Stomach (tissue), 8 donors: ENCODE measurements at regions not wholly inside any gene's neighbourhood (a gene's known extent, or its start where the extent isn't known, plus 50 kb on each side); places are given as distances from the start of the nearest gene placed in this dataset.
A peak's percentile ranks its signal among the peaks of the same experiment; 100 is the strongest.

ENCODE experiments used
- DNase-seq, 2 donors: peaks; one replicate each; pipeline versions ENCODE4 v3.0.0 to v3.0.0-alpha.2; 2013 to 2019
- H3K27ac ChIP-seq, 5 donors: fragments of 200-600 bp in 4 of 5; sonication (generic) in 4 of 5; one replicate each; pipeline ENCODE4 v1.5.1; 2013 to 2019; ENCODE audit warnings: mild to moderate bottlenecking in 1 of 5, moderate library complexity in 1 of 5
- H3K27me3 ChIP-seq, 3 donors: fragments of 200-600 bp; sonication (generic); one replicate each; pipeline ENCODE4 v1.5.1; 2017 to 2019; ENCODE audit warnings: mixed run types in 1 of 3
- H3K36me3 ChIP-seq, 4 donors: fragments of 200-600 bp; sonication (generic); 1 replicate in 3 of 4; 2 replicates in 1 of 4; pipeline ENCODE4 v1.5.1; 2016 to 2019
- H3K4me1 ChIP-seq, 4 donors: fragments of 200-600 bp; sonication (generic); one replicate each; pipeline ENCODE4 v1.5.1; 2016 to 2019
- H3K4me3 ChIP-seq, 4 donors: fragments of 200-600 bp; sonication (generic) in 3 of 4; one replicate each; pipeline ENCODE4 v1.5.1; 2016 to 2019; ENCODE audit warnings: mild to moderate bottlenecking in 1 of 4
- H3K9me3 ChIP-seq, 4 donors: fragments of 200-600 bp; sonication (generic); one replicate each; pipeline ENCODE4 v1.5.1; 2016 to 2019
- EP300 ChIP-seq: sonication (generic); formaldehyde crosslinking; IDR thresholded peaks from one replicate; pipeline ENCODE4 v1.6.1; 2017; ENCODE audit warnings: antibody characterized with exemption
- POLR2A ChIP-seq, 4 donors: fragments of 450-650 bp; IDR thresholded peaks; one replicate each; pipeline ENCODE4 v1.6.1; 2016; ENCODE audit warnings: antibody characterized with exemption in 4 of 4, control low read depth in 2 of 4, mild to moderate bottlenecking in 1 of 4, moderate library complexity in 1 of 4
- POLR2AphosphoS5 ChIP-seq, 3 donors: sonication (generic); formaldehyde crosslinking; IDR thresholded peaks; one replicate each; pipeline ENCODE4 v1.6.1; 2016; ENCODE audit warnings: antibody characterized with exemption in 3 of 3
- WGBS, 5 donors: extraction: QIAGEN DNeasy Blood & Tissue Kit in 3 of 5; methylation state at CpG; one replicate each; pipeline versions ENCODE4 v1.1.5 to v1.1.7; 2013 to 2018; 5-methylcytosine and 5-hydroxymethylcytosine counted together
- intact Hi-C: fragments of 100-400 bp; cut with DNase I; formaldehyde crosslinking; loops from one replicate; pipeline ENCODE4 v1.15.1; 2023; ENCODE audit warnings: low total_unique reads
- TF ChIP-seq, protein P1 (sequence below), 7 experiments: fragments of 450-650 bp in 4 of 7; fragments of 200-600 bp in 3 of 7; sonication (generic) in 3 of 7; IDR thresholded peaks; one replicate each; pipeline ENCODE4 v1.5.1; 2016 to 2019; ENCODE audit warnings: antibody characterized with exemption in 7 of 7, control low read depth in 2 of 7, mild to moderate bottlenecking in 1 of 7
- donor health status: healthy with polysubstance abuse.
- donor health status: Bipolar disorder and iron deficiency.
- donor health status: healthy.

DNA sequence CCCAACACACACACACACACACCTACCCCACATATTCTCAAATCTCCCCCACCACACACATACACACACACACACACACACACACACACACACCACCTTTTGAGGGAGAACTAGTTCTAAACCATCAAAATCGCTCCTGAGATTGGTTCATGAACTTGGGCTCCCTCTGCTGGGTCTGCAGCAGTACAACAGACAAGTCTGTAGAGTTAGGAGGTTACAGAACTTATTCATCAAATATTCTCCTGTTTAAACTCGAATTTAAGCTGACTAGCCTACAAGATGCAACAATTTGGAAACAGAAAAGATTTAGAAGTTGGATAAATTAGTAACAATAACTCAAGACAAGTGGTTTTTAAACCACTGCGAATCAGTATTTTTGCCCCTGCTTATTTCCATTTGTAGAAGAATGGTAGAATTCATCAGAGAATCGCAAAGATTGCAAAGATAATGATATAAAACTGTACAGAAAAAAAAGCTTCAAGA is 136.4 kb upstream of the USP15 start:
- H3K4me3 ChIP-seq: no peak overlapping the region
- DNase-seq: peak; percentile 31 to 80
- peaks cover 0 to 8% (median 3%) of the 10 kb centered on the region in 4 donors for H3K4me1 ChIP-seq
- H3K27ac ChIP-seq: no peak overlapping the region
- H3K9me3 ChIP-seq: no peaks in the 10 kb centered on the region
- TF ChIP-seq, protein P1, sequence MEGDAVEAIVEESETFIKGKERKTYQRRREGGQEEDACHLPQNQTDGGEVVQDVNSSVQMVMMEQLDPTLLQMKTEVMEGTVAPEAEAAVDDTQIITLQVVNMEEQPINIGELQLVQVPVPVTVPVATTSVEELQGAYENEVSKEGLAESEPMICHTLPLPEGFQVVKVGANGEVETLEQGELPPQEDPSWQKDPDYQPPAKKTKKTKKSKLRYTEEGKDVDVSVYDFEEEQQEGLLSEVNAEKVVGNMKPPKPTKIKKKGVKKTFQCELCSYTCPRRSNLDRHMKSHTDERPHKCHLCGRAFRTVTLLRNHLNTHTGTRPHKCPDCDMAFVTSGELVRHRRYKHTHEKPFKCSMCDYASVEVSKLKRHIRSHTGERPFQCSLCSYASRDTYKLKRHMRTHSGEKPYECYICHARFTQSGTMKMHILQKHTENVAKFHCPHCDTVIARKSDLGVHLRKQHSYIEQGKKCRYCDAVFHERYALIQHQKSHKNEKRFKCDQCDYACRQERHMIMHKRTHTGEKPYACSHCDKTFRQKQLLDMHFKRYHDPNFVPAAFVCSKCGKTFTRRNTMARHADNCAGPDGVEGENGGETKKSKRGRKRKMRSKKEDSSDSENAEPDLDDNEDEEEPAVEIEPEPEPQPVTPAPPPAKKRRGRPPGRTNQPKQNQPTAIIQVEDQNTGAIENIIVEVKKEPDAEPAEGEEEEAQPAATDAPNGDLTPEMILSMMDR (IDR thresholded peaks at IDR 0.05): peak in 5 of 7 experiments; percentile 31 to 55 (median 43)
- TF ChIP-seq EP300 (no peak), POLR2AphosphoS5 (IDR thresholded peaks at IDR 0.05) (no peak), POLR2A (IDR thresholded peaks at IDR 0.05) (no peak)
- intact Hi-C loops: no loop called here
- no peaks in the 10 kb centered on the region for H3K36me3 ChIP-seq
- 26 to 29% (median 27%) methylated on average over 4 of the region's 4 CpGs for WGBS, 5 donors
- H3K27me3 ChIP-seq: no peaks in the 10 kb centered on the region

DNA sequence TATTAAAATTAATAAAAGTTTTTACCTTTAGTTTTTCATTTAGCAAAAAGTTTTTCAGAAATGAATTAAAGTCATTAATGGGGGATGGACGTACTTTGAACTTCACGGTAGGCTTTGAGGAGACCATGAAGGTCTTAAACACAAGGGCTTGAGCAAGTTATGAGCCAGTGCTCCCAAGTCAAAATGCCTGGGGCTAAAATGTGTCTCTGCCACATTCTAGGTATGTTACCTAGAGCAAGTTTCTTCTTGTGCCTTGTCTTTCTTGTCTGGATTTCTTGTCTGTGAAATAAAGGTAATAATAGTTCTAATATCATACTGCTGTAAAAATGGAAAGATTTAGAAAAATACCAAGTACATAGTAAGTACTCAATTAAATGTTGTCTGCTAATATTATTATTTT is 132.7 kb upstream of the USP15 start:
- Histone ChIP-seq H3K4me1 (peaks cover 0 to 10% (median 3%) of the 10 kb centered on the region in 4 donors), H3K9me3 (no peaks in the 10 kb centered on the region), H3K4me3 (no peak overlapping the region), H3K36me3 (no peaks in the 10 kb centered on the region), H3K27me3 (no peaks in the 10 kb centered on the region), H3K27ac (no peak overlapping the region)
- 90 to 97% (median 95%) methylated on average over 2 of the region's 2 CpGs for WGBS, 5 donors
- intact Hi-C loops: no loop called here
- TF ChIP-seq, protein P1 (IDR thresholded peaks at IDR 0.05): no peak
- TF ChIP-seq POLR2A (IDR thresholded peaks at IDR 0.05): no peak
- no peak for DNase-seq

DNA sequence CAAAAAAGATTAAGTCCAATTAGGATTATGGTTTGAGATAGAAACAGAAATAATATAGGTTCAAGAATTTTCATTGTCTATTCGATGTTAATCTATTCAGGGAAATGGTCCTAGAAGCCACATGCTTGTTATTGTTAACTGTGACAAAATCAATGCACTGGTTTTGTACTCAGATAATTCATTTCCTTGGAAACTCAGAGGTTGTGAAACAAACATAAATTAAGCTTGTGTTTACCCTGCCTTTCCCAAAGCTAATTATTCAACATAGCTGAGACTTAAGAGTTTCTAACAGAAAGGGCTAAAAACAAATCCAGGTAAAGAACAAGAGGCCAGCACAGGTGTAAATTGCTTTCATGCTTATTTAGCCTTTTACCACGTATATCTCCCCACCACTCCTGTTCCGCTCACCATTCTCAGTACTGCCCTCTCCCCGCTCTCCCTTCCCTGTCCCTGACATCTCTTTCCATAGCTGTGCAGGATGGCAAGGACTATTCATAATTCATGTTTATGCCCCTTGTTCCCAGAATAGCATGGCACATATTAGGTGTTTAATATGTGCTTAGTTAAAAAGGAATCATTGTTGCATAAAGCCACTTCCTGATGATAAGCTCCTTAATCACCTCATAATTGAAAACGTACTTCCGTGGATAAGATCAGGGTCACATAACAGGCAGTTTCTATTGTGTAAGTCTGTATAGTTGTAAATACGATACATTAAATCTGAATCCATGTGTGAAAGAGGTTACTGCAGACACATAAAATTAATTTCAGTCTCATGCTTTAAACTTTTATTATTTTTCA is 131.8 kb upstream of the USP15 start:
- TF ChIP-seq, protein P1 (IDR thresholded peaks at IDR 0.05): no peak
- peak in 1 of 3 donors; percentile 6 for TF ChIP-seq POLR2AphosphoS5 (IDR thresholded peaks at IDR 0.05)
- WGBS, 5 donors: 32 to 46% (median 41%) methylated on average over 7 of the region's 7 CpGs
- Histone ChIP-seq H3K4me1 (peaks cover 0 to 10% (median 3%) of the 10 kb centered on the region in 4 donors), H3K27ac (no peak overlapping the region), H3K4me3 (no peak overlapping the region), H3K36me3 (no peaks in the 10 kb centered on the region), H3K9me3 (no peaks in the 10 kb centered on the region), H3K27me3 (no peaks in the 10 kb centered on the region)
- intact Hi-C loops: no loop called here
- DNase-seq: peak in 1 of 2 donors; percentile 22

DNA sequence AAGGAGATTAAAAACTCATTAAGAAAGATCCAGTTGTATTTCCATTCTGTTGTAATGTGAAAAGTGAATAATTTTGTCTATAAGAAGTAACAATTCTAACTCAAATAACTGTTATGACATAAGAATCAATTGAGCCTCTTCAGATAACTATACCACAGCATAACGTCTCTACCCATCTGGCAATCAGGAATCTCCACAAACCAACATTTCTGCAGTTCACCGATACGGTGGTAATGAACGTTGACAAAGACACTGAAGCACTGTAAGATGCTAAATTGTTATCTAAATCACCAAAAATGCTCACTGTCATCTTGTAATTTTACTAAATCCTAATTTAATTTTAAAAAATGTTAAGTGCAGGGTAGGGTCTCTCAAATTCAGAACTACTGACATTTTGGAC is 130.9 kb upstream of the USP15 start:
- H3K27me3 ChIP-seq: no peaks in the 10 kb centered on the region
- H3K4me3 ChIP-seq: no peak overlapping the region
- WGBS, 5 donors: 64 to 83% (median 71%) methylated on average over 4 of the region's 4 CpGs
- no peaks in the 10 kb centered on the region for H3K9me3 ChIP-seq
- no peak for DNase-seq
- H3K36me3 ChIP-seq: no peaks in the 10 kb centered on the region
- intact Hi-C loops: no loop called here
- TF ChIP-seq EP300 (no peak), POLR2AphosphoS5 (IDR thresholded peaks at IDR 0.05) (no peak), POLR2A (IDR thresholded peaks at IDR 0.05) (no peak)
- TF ChIP-seq, protein P1 (IDR thresholded peaks at IDR 0.05): no peak
- H3K27ac ChIP-seq: no peak overlapping the region
- peaks cover 0 to 10% (median 3%) of the 10 kb centered on the region in 4 donors for H3K4me1 ChIP-seq
